ENCODE measurements at regions not wholly inside any gene's neighbourhood (a gene's known extent, or its start where the extent isn't known, plus 50 kb on each side); places are given as distances from the start of the nearest gene placed in this dataset.

- peaks cover 7% of the 10 kb centered on the region for H3K9me3 ChIP-seq
- no peak for TF ChIP-seq CTCF (IDR thresholded peaks at IDR 0.05)
- no peak for ATAC-seq
- DNase-seq, result no peak
- intact Hi-C loops (cut with DNase I), result no loop called here
- no peaks in the 10 kb centered on the region for H3K27me3 ChIP-seq
- H3K4me3 ChIP-seq, result no peak overlapping the region
- H3K4me1 ChIP-seq, result no peaks in the 10 kb centered on the region
- no peak overlapping the region for H3K27ac ChIP-seq
- no peaks in the 10 kb centered on the region for H3K36me3 ChIP-seq
Observed at GRCh38 chr3:150022381-150023238, 51.9 kb upstream of the PFN2 start.

GRCh38 chr3:150020527-150020926 lies 49.8 kb upstream of the PFN2 start:
- no peak overlapping the region for H3K4me3 ChIP-seq
- no peaks in the 10 kb centered on the region for H3K4me1 ChIP-seq
- DNase-seq, result no peak
- TF ChIP-seq CTCF (IDR thresholded peaks at IDR 0.05), result no peak
- no peak overlapping the region for H3K27ac ChIP-seq
- intact Hi-C loops (cut with DNase I), result no loop called here
- H3K36me3 ChIP-seq, result no peaks in the 10 kb centered on the region
- H3K9me3 ChIP-seq, result peaks cover 7% of the 10 kb centered on the region
- H3K27me3 ChIP-seq, result no peaks in the 10 kb centered on the region
- no peak for ATAC-seq

All from upper lobe of right lung (tissue), 1 donor.